Karpas-422 (cell line): ENCODE measurements at regions not wholly inside any gene's neighbourhood (a gene's known extent, or its start where the extent isn't known, plus 50 kb on each side); places are given as distances from the start of the nearest gene placed in this dataset. TPM values are rescaled to one million over a fixed set of nuclear protein-coding genes. Genes with fewer than 3 reads are reported as not detected.
A peak's percentile ranks its signal among the peaks of the same experiment; 100 is the strongest.

ENCODE experiments used
- small RNA-seq: library from RNA; depleted of rRNA; stranded (forward); fragments of <200 nt; gene quantifications from one replicate; pipeline ENCODE3, GENCODE V24; 2014

Small RNA genes lying in the stretch of these regions (small RNA-seq; reads per million reads assigned to genes)
- gene RN7SKP218 (not detected), gene RNU1-14P (0.51 reads per million, percentile 10 among the genes with 10 or more reads in this experiment)
